ENCODE measurements at regions not wholly inside any gene's neighbourhood (a gene's known extent, or its start where the extent isn't known, plus 50 kb on each side); places are given as distances from the start of the nearest gene placed in this dataset.

DNA sequence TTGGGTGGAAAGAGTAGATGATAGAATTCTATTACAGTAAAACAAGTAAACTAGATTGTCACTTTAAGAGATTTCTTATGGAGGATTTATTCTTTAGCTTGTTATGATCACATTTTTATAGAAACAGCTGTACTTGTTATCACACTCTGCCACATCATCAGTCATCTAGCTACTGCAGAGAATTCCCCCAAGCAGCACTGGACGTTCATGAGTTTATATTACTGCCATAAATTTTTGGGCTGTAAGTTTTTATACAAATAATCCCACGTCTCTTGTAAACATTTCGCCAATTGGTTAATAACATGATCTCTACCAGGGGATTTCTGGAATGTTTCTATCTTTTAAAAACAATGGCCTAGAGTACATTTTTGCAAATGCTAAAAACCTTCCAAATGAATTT is 238.8 kb downstream of the POLR1F start:
- Histone ChIP-seq H3K27me3 (ENCODE audit: control insufficient read depth, insufficient read depth, low read length) (no peaks in the 10 kb centered on the region), H3K27ac (ENCODE audit: low read length) (no peak overlapping the region), H3K4me3 (ENCODE audit: low read length) (no peak overlapping the region), H3K4me1 (ENCODE audit: control insufficient read depth, insufficient read depth, low read length) (no peaks in the 10 kb centered on the region), H3K9me3 (ENCODE audit: control insufficient read depth, insufficient read depth, low read length) (no peaks in the 10 kb centered on the region), H3K36me3 (ENCODE audit: control insufficient read depth, insufficient read depth, low read length) (no peaks in the 10 kb centered on the region)
- H3K4me3 Mint-ChIP-seq = no peak overlapping the region
- peaks cover 0 to 16% of the 10 kb centered on the region in 2 donors for H3K27me3 Mint-ChIP-seq (ENCODE audit: low read depth in 2 of 2)
- intact Hi-C loops (cut with micrococcal nuclease) = no loop called here
- H3K9me3 Mint-ChIP-seq = no peaks in the 10 kb centered on the region
- no peaks in the 10 kb centered on the region for H3K36me3 Mint-ChIP-seq
- DNase-seq (no peak), ATAC-seq (no peak)
- H3K27ac Mint-ChIP-seq = no peak overlapping the region
- H3K4me1 Mint-ChIP-seq = no peaks in the 10 kb centered on the region
- no peak for TF ChIP-seq CTCF (IDR thresholded peaks at IDR 0.05)
- WGBS (ENCODE audit: insufficient coverage) = 80% methylated on average over 3 of the region's 3 CpGs

- intact Hi-C loops (cut with micrococcal nuclease) = no loop called here
- no peaks in the 10 kb centered on the region for H3K9me3 Mint-ChIP-seq
- no peak overlapping the region for H3K4me3 ChIP-seq (ENCODE audit: low read length)
- 83% methylated on average over 1 of the region's 3 CpGs for WGBS (ENCODE audit: insufficient coverage)
- H3K4me1 Mint-ChIP-seq = no peaks in the 10 kb centered on the region
- no peak for TF ChIP-seq CTCF (IDR thresholded peaks at IDR 0.05)
- ATAC-seq (no peak), DNase-seq (no peak)
- H3K27ac ChIP-seq (ENCODE audit: low read length) = no peak overlapping the region
- H3K4me3 Mint-ChIP-seq = no peak overlapping the region
- no peaks in the 10 kb centered on the region for H3K4me1 ChIP-seq (ENCODE audit: control insufficient read depth, insufficient read depth, low read length)
- no peaks in the 10 kb centered on the region for H3K36me3 ChIP-seq (ENCODE audit: control insufficient read depth, insufficient read depth, low read length)
- no peaks in the 10 kb centered on the region for H3K9me3 ChIP-seq (ENCODE audit: control insufficient read depth, insufficient read depth, low read length)
- no peaks in the 10 kb centered on the region for H3K36me3 Mint-ChIP-seq
- no peak overlapping the region for H3K27ac Mint-ChIP-seq
- no peaks in the 10 kb centered on the region for H3K27me3 ChIP-seq (ENCODE audit: control insufficient read depth, insufficient read depth, low read length)
- H3K27me3 Mint-ChIP-seq (ENCODE audit: low read depth in 2 of 2) = peaks cover 0 to 16% of the 10 kb centered on the region in 2 donors
These were observed 243.0 kb downstream of the POLR1F start for GRCh38 chr7:19465861-19466260.

DNA sequence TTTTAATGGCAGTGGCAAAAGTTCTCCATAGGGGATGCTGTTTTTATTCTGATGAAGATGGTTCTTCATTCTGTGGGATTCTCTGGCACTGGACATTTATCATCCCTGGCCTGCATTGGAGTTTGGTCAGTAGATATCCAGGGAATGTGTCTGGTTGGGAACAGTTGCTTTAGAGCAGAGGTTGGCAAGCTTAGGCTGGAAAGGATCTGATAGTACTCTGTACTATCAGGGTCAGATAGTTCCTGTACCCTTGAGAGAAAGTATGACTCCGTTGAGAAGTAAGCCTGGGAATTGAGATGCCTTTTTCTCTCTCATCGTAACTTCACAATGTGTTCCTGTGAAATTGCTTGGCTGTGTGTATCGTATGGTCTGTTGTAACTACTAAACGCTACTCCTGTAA is 244.1 kb downstream of the POLR1F start:
- Histone ChIP-seq H3K27ac (ENCODE audit: low read length) (no peak overlapping the region), H3K36me3 (ENCODE audit: control insufficient read depth, insufficient read depth, low read length) (no peaks in the 10 kb centered on the region), H3K27me3 (ENCODE audit: control insufficient read depth, insufficient read depth, low read length) (no peaks in the 10 kb centered on the region), H3K4me3 (ENCODE audit: low read length) (no peak overlapping the region), H3K4me1 (ENCODE audit: control insufficient read depth, insufficient read depth, low read length) (no peaks in the 10 kb centered on the region), H3K9me3 (ENCODE audit: control insufficient read depth, insufficient read depth, low read length) (no peaks in the 10 kb centered on the region)
- H3K27ac Mint-ChIP-seq = no peak overlapping the region
- ATAC-seq = no peak
- no peak for DNase-seq
- H3K27me3 Mint-ChIP-seq (ENCODE audit: low read depth in 2 of 2) = peaks cover 0 to 11% of the 10 kb centered on the region in 2 donors
- no peak overlapping the region for H3K4me3 Mint-ChIP-seq
- H3K9me3 Mint-ChIP-seq = no peaks in the 10 kb centered on the region
- 79% methylated on average over 1 of the region's 4 CpGs for WGBS (ENCODE audit: insufficient coverage)
- intact Hi-C loops (cut with micrococcal nuclease) = no loop called here
- no peaks in the 10 kb centered on the region for H3K36me3 Mint-ChIP-seq
- no peak for TF ChIP-seq CTCF (IDR thresholded peaks at IDR 0.05)
- no peaks in the 10 kb centered on the region for H3K4me1 Mint-ChIP-seq

- Histone ChIP-seq H3K4me1 (ENCODE audit: control insufficient read depth, insufficient read depth, low read length) (no peaks in the 10 kb centered on the region), H3K36me3 (ENCODE audit: control insufficient read depth, insufficient read depth, low read length) (no peaks in the 10 kb centered on the region), H3K9me3 (ENCODE audit: control insufficient read depth, insufficient read depth, low read length) (no peaks in the 10 kb centered on the region), H3K27ac (ENCODE audit: low read length) (no peak overlapping the region), H3K27me3 (ENCODE audit: control insufficient read depth, insufficient read depth, low read length) (no peaks in the 10 kb centered on the region), H3K4me3 (ENCODE audit: low read length) (no peak overlapping the region)
- Mint-ChIP-seq H3K27me3 (ENCODE audit: low read depth in 2 of 2) (peaks cover 0 to 11% of the 10 kb centered on the region in 2 donors), H3K4me3 (no peak overlapping the region), H3K27ac (no peak overlapping the region), H3K9me3 (no peaks in the 10 kb centered on the region), H3K4me1 (no peaks in the 10 kb centered on the region), H3K36me3 (no peaks in the 10 kb centered on the region)
- intact Hi-C loops (cut with micrococcal nuclease) = no loop called here
- ATAC-seq = no peak
- no peak for DNase-seq
- WGBS (ENCODE audit: insufficient coverage) = 72% methylated on average over 2 of the region's 3 CpGs
- TF ChIP-seq CTCF (IDR thresholded peaks at IDR 0.05) = no peak
These were observed 244.6 kb downstream of the POLR1F start for GRCh38 chr7:19464241-19464640.

All from natural killer cell (primary cell).